Neutrophil (primary cell): ENCODE measurements at regions not wholly inside any gene's neighbourhood (a gene's known extent, or its start where the extent isn't known, plus 50 kb on each side); places are given as distances from the start of the nearest gene placed in this dataset.

Experiments used
- H3K27ac ChIP-seq: fragments of 200-600 bp; sonication (generic); 2 replicates; pipeline ENCODE4 v1.5.1; 2016; ENCODE audit warnings: mild to moderate bottlenecking, moderate library complexity
- H3K27me3 ChIP-seq: fragments of 200-600 bp; sonication (generic); 2 replicates; pipeline ENCODE4 v1.6.0; 2016; ENCODE audit warnings: mild to moderate bottlenecking
- H3K36me3 ChIP-seq: fragments of 200-600 bp; sonication (generic); 2 replicates; pipeline ENCODE4 v1.5.1; 2017
- H3K4me1 ChIP-seq, 2 experiments: fragments of 200-600 bp in 1 of 2; sonication (generic) in 1 of 2; 1 replicate in 1 of 2; 2 replicates in 1 of 2; pipeline versions ENCODE4 v1.5.1 to v1.6.1; 2013 to 2016; ENCODE audit warnings: low read depth in 1 of 2, low read length in 1 of 2, mild to moderate bottlenecking in 1 of 2, moderate library complexity in 1 of 2; ENCODE audit not compliant: control insufficient read depth in 1 of 2, insufficient read depth in 1 of 2
- H3K4me3 ChIP-seq, 2 experiments: fragments of 200-600 bp in 1 of 2; sonication (generic) in 1 of 2; 1 replicate in 1 of 2; 2 replicates in 1 of 2; pipeline ENCODE4 v1.5.1; 2013 to 2016; ENCODE audit warnings: low read depth in 1 of 2, low read length in 1 of 2, mild to moderate bottlenecking in 1 of 2, moderate library complexity in 1 of 2
- H3K9me3 ChIP-seq: fragments of 200-600 bp; sonication (generic); 2 replicates; pipeline ENCODE4 v1.5.1; 2016
- CTCF ChIP-seq: fragments of 200-600 bp; sonication (generic); IDR thresholded peaks from 2 replicates; pipeline ENCODE4 v1.5.1; 2016; ENCODE audit warnings: antibody characterized with exemption

GRCh38 chr13:26961890-26962615 lies 201.5 kb upstream of the GPR12 start:
- Histone ChIP-seq H3K27ac (no peak overlapping the region), H3K36me3 (no peaks in the 10 kb centered on the region), H3K9me3 (no peaks in the 10 kb centered on the region), H3K27me3 (no peaks in the 10 kb centered on the region), H3K4me3 (no peak overlapping the region), H3K4me1 (no peaks in the 10 kb centered on the region)
- no peak for TF ChIP-seq CTCF

GRCh38 chr13:26957182-26957581 lies 196.6 kb upstream of the GPR12 start:
- no peak overlapping the region for H3K27ac ChIP-seq
- no peak overlapping the region for H3K4me3 ChIP-seq
- no peaks in the 10 kb centered on the region for H3K9me3 ChIP-seq
- no peaks in the 10 kb centered on the region for H3K4me1 ChIP-seq
- TF ChIP-seq CTCF: no peak
- H3K36me3 ChIP-seq: no peaks in the 10 kb centered on the region
- H3K27me3 ChIP-seq: no peaks in the 10 kb centered on the region

GRCh38 chr13:26956522-26957142 lies 196.0 kb upstream of the GPR12 start:
- no peaks in the 10 kb centered on the region for H3K9me3 ChIP-seq
- no peaks in the 10 kb centered on the region for H3K27me3 ChIP-seq
- no peak for TF ChIP-seq CTCF
- no peaks in the 10 kb centered on the region for H3K36me3 ChIP-seq
- H3K4me1 ChIP-seq: no peaks in the 10 kb centered on the region
- H3K27ac ChIP-seq: no peak overlapping the region
- H3K4me3 ChIP-seq: no peak overlapping the region

GRCh38 chr13:26954976-26955375 lies 194.4 kb upstream of the GPR12 start:
- H3K27me3 ChIP-seq: no peaks in the 10 kb centered on the region
- TF ChIP-seq CTCF: no peak
- no peaks in the 10 kb centered on the region for H3K4me1 ChIP-seq
- H3K27ac ChIP-seq: no peak overlapping the region
- no peaks in the 10 kb centered on the region for H3K36me3 ChIP-seq
- H3K9me3 ChIP-seq: no peaks in the 10 kb centered on the region
- H3K4me3 ChIP-seq: no peak overlapping the region

- Histone ChIP-seq H3K27ac (no peak overlapping the region), H3K27me3 (no peaks in the 10 kb centered on the region), H3K36me3 (no peaks in the 10 kb centered on the region), H3K4me1 (no peaks in the 10 kb centered on the region), H3K9me3 (no peaks in the 10 kb centered on the region), H3K4me3 (no peak overlapping the region)
- no peak for TF ChIP-seq CTCF
Observed at GRCh38 chr13:26953291-26953690, 192.7 kb upstream of the GPR12 start.
